ENCODE measurements at regions not wholly inside any gene's neighbourhood (a gene's known extent, or its start where the extent isn't known, plus 50 kb on each side); places are given as distances from the start of the nearest gene placed in this dataset.

GRCh38 chr14:22513066-22513812, 75.8 kb downstream of the DAD1 start:
- no peaks in the 10 kb centered on the region for H3K36me3 ChIP-seq (ENCODE audit: control insufficient read depth, insufficient read depth, low read length)
- H3K27me3 ChIP-seq (ENCODE audit: control insufficient read depth, insufficient read depth, low read length) = no peaks in the 10 kb centered on the region
- no peak overlapping the region for H3K9ac ChIP-seq (ENCODE audit: low read length)
- H3K9me3 ChIP-seq (ENCODE audit: control insufficient read depth, low read length) = no peaks in the 10 kb centered on the region
- peaks cover 29% of the 10 kb centered on the region for H3K4me1 ChIP-seq (ENCODE audit: control insufficient read depth, insufficient read depth, low read length)
- no peak overlapping the region for H3K4me3 ChIP-seq (ENCODE audit: low read length)

- H3K9ac ChIP-seq (ENCODE audit: low read length) = no peak overlapping the region
- peaks cover 23% of the 10 kb centered on the region for H3K4me1 ChIP-seq (ENCODE audit: control insufficient read depth, insufficient read depth, low read length)
- H3K4me3 ChIP-seq (ENCODE audit: low read length) = no peak overlapping the region
- no peaks in the 10 kb centered on the region for H3K36me3 ChIP-seq (ENCODE audit: control insufficient read depth, insufficient read depth, low read length)
- H3K9me3 ChIP-seq (ENCODE audit: control insufficient read depth, low read length) = no peaks in the 10 kb centered on the region
- H3K27me3 ChIP-seq (ENCODE audit: control insufficient read depth, insufficient read depth, low read length) = no peaks in the 10 kb centered on the region
Observed at GRCh38 chr14:22512106-22512814, 76.8 kb downstream of the DAD1 start.

GRCh38 chr14:22510527-22511110, 78.4 kb downstream of the DAD1 start:
- no peak overlapping the region for H3K9ac ChIP-seq (ENCODE audit: low read length)
- H3K4me3 ChIP-seq (ENCODE audit: low read length) = no peak overlapping the region
- peaks cover 23% of the 10 kb centered on the region for H3K4me1 ChIP-seq (ENCODE audit: control insufficient read depth, insufficient read depth, low read length)
- no peaks in the 10 kb centered on the region for H3K27me3 ChIP-seq (ENCODE audit: control insufficient read depth, insufficient read depth, low read length)
- no peaks in the 10 kb centered on the region for H3K36me3 ChIP-seq (ENCODE audit: control insufficient read depth, insufficient read depth, low read length)
- H3K9me3 ChIP-seq (ENCODE audit: control insufficient read depth, low read length) = no peaks in the 10 kb centered on the region

GRCh38 chr14:22509751-22510300, 79.2 kb downstream of the DAD1 start:
- H3K27me3 ChIP-seq (ENCODE audit: control insufficient read depth, insufficient read depth, low read length) = no peaks in the 10 kb centered on the region
- H3K4me3 ChIP-seq (ENCODE audit: low read length) = no peak overlapping the region
- no peaks in the 10 kb centered on the region for H3K36me3 ChIP-seq (ENCODE audit: control insufficient read depth, insufficient read depth, low read length)
- H3K4me1 ChIP-seq (ENCODE audit: control insufficient read depth, insufficient read depth, low read length) = peaks cover 23% of the 10 kb centered on the region
- no peaks in the 10 kb centered on the region for H3K9me3 ChIP-seq (ENCODE audit: control insufficient read depth, low read length)
- H3K9ac ChIP-seq (ENCODE audit: low read length) = no peak overlapping the region

- H3K9ac ChIP-seq (ENCODE audit: low read length) = no peak overlapping the region
Observed at GRCh38 chr14:22509036-22509709, 79.9 kb downstream of the DAD1 start.

GRCh38 chr14:22508662-22509035, 80.4 kb downstream of the DAD1 start:
- H3K4me3 ChIP-seq (ENCODE audit: low read length) = no peak overlapping the region
- H3K9ac ChIP-seq (ENCODE audit: low read length) = no peak overlapping the region
- no peaks in the 10 kb centered on the region for H3K27me3 ChIP-seq (ENCODE audit: control insufficient read depth, insufficient read depth, low read length)

More at GRCh38 chr14:22509036-22509709, 79.9 kb downstream of the DAD1 start:
- Histone ChIP-seq H3K27me3 (ENCODE audit: control insufficient read depth, insufficient read depth, low read length) (no peaks in the 10 kb centered on the region), H3K9me3 (ENCODE audit: control insufficient read depth, low read length) (no peaks in the 10 kb centered on the region), H3K4me1 (ENCODE audit: control insufficient read depth, insufficient read depth, low read length) (peaks cover 23% of the 10 kb centered on the region), H3K36me3 (ENCODE audit: control insufficient read depth, insufficient read depth, low read length) (no peaks in the 10 kb centered on the region), H3K4me3 (ENCODE audit: low read length) (no peak overlapping the region)

GRCh38 chr14:22508150-22508457, 80.9 kb downstream of the DAD1 start:
- Histone ChIP-seq H3K4me3 (ENCODE audit: low read length) (no peak overlapping the region), H3K9me3 (ENCODE audit: control insufficient read depth, low read length) (no peaks in the 10 kb centered on the region), H3K36me3 (ENCODE audit: control insufficient read depth, insufficient read depth, low read length) (no peaks in the 10 kb centered on the region), H3K27me3 (ENCODE audit: control insufficient read depth, insufficient read depth, low read length) (no peaks in the 10 kb centered on the region), H3K4me1 (ENCODE audit: control insufficient read depth, insufficient read depth, low read length) (peaks cover 23% of the 10 kb centered on the region), H3K9ac (ENCODE audit: low read length) (no peak overlapping the region)

More at GRCh38 chr14:22508662-22509035, 80.4 kb downstream of the DAD1 start:
- Histone ChIP-seq H3K4me1 (ENCODE audit: control insufficient read depth, insufficient read depth, low read length) (peaks cover 23% of the 10 kb centered on the region), H3K36me3 (ENCODE audit: control insufficient read depth, insufficient read depth, low read length) (no peaks in the 10 kb centered on the region), H3K9me3 (ENCODE audit: control insufficient read depth, low read length) (no peaks in the 10 kb centered on the region)

GRCh38 chr14:22506778-22507351, 82.2 kb downstream of the DAD1 start:
- H3K4me3 ChIP-seq (ENCODE audit: low read length) = no peak overlapping the region
- peaks cover 25% of the 10 kb centered on the region for H3K4me1 ChIP-seq (ENCODE audit: control insufficient read depth, insufficient read depth, low read length)
- no peaks in the 10 kb centered on the region for H3K9me3 ChIP-seq (ENCODE audit: control insufficient read depth, low read length)
- H3K36me3 ChIP-seq (ENCODE audit: control insufficient read depth, insufficient read depth, low read length) = no peaks in the 10 kb centered on the region
- no peak overlapping the region for H3K9ac ChIP-seq (ENCODE audit: low read length)
- H3K27me3 ChIP-seq (ENCODE audit: control insufficient read depth, insufficient read depth, low read length) = no peaks in the 10 kb centered on the region

- Histone ChIP-seq H3K36me3 (ENCODE audit: control insufficient read depth, insufficient read depth, low read length) (no peaks in the 10 kb centered on the region), H3K4me1 (ENCODE audit: control insufficient read depth, insufficient read depth, low read length) (peaks cover 30% of the 10 kb centered on the region), H3K27me3 (ENCODE audit: control insufficient read depth, insufficient read depth, low read length) (no peaks in the 10 kb centered on the region), H3K4me3 (ENCODE audit: low read length) (no peak overlapping the region), H3K9me3 (ENCODE audit: control insufficient read depth, low read length) (no peaks in the 10 kb centered on the region), H3K9ac (ENCODE audit: low read length) (no peak overlapping the region)
Observed at GRCh38 chr14:22506378-22506710, 82.7 kb downstream of the DAD1 start.

GRCh38 chr14:22505697-22506377, 83.2 kb downstream of the DAD1 start:
- no peaks in the 10 kb centered on the region for H3K36me3 ChIP-seq (ENCODE audit: control insufficient read depth, insufficient read depth, low read length)
- H3K9me3 ChIP-seq (ENCODE audit: control insufficient read depth, low read length) = no peaks in the 10 kb centered on the region
- H3K9ac ChIP-seq (ENCODE audit: low read length) = no peak overlapping the region
- no peak overlapping the region for H3K4me3 ChIP-seq (ENCODE audit: low read length)
- no peaks in the 10 kb centered on the region for H3K27me3 ChIP-seq (ENCODE audit: control insufficient read depth, insufficient read depth, low read length)
- peaks cover 33% of the 10 kb centered on the region for H3K4me1 ChIP-seq (ENCODE audit: control insufficient read depth, insufficient read depth, low read length)

GRCh38 chr14:22505309-22505696, 83.7 kb downstream of the DAD1 start:
- H3K9me3 ChIP-seq (ENCODE audit: control insufficient read depth, low read length) = no peaks in the 10 kb centered on the region
- H3K9ac ChIP-seq (ENCODE audit: low read length) = no peak overlapping the region
- no peaks in the 10 kb centered on the region for H3K27me3 ChIP-seq (ENCODE audit: control insufficient read depth, insufficient read depth, low read length)
- H3K36me3 ChIP-seq (ENCODE audit: control insufficient read depth, insufficient read depth, low read length) = no peaks in the 10 kb centered on the region
- peaks cover 33% of the 10 kb centered on the region for H3K4me1 ChIP-seq (ENCODE audit: control insufficient read depth, insufficient read depth, low read length)
- H3K4me3 ChIP-seq (ENCODE audit: low read length) = no peak overlapping the region

Measured in mucosa of stomach (tissue), 1 donor.